ACHN (cell line): ENCODE measurements at regions not wholly inside any gene's neighbourhood (a gene's known extent, or its start where the extent isn't known, plus 50 kb on each side); places are given as distances from the start of the nearest gene placed in this dataset.

Experiments used
- DNase-seq: peaks from one replicate; pipeline ENCODE4 v3.0.0-alpha.2; 2015
- in situ Hi-C: cut with HindIII; loops from 2 replicates; pipeline ENCODE4 v1.10.0; 2017; ENCODE audit warnings: low sequenced_read_pairs, low pct_ligation_motif_present, low pct_unique_long_range_greater_than_20kb

GRCh38 chr20:62527781-62528180 is 52.0 kb upstream of the GATA5 start:
- no peak for DNase-seq
- in situ Hi-C loops: no loop called here

GRCh38 chr20:62528983-62529891 is 53.4 kb upstream of the GATA5 start:
- in situ Hi-C loops: no loop called here
- DNase-seq: no peak

GRCh38 chr20:62529896-62530642 is 54.3 kb upstream of the GATA5 start:
- DNase-seq: no peak
- in situ Hi-C loops: no loop called here

GRCh38 chr20:62530643-62531032 is 54.8 kb upstream of the GATA5 start:
- no peak for DNase-seq
- in situ Hi-C loops: no loop called here

- no peak for DNase-seq
- in situ Hi-C loops: no loop called here
These were observed 55.4 kb upstream of the GATA5 start for GRCh38 chr20:62531046-62531838.

- in situ Hi-C loops: no loop called here
- no peak for DNase-seq
These were observed 57.1 kb upstream of the GATA5 start for GRCh38 chr20:62532921-62533320.

GRCh38 chr20:62533591-62534495 is 58.0 kb upstream of the GATA5 start:
- in situ Hi-C loops: no loop called here
- no peak for DNase-seq

- in situ Hi-C loops: no loop called here
- no peak for DNase-seq
These were observed 58.9 kb upstream of the GATA5 start for GRCh38 chr20:62534526-62535221.

- in situ Hi-C loops: no loop called here
- no peak for DNase-seq
These were observed 59.6 kb upstream of the GATA5 start for GRCh38 chr20:62535282-62535811.

GRCh38 chr20:62535964-62536363 is 60.2 kb upstream of the GATA5 start:
- in situ Hi-C loops: no loop called here
- no peak for DNase-seq

- in situ Hi-C loops: no loop called here
- DNase-seq: no peak
These were observed 61.1 kb upstream of the GATA5 start for GRCh38 chr20:62536871-62537401.

- in situ Hi-C loops: no loop called here
- DNase-seq: no peak
These were observed 62.0 kb upstream of the GATA5 start for GRCh38 chr20:62537649-62538292.

- in situ Hi-C loops: no loop called here
- no peak for DNase-seq
These were observed 63.6 kb upstream of the GATA5 start for GRCh38 chr20:62539198-62540045.

GRCh38 chr20:62540504-62540903 is 64.7 kb upstream of the GATA5 start:
- DNase-seq: no peak
- in situ Hi-C loops: no loop called here

GRCh38 chr20:62542862-62543261 is 67.1 kb upstream of the GATA5 start:
- no peak for DNase-seq

More at GRCh38 chr20:62542862-62543261, 67.1 kb upstream of the GATA5 start:
- in situ Hi-C loops: no loop called here
